ENCODE measurements at regions not wholly inside any gene's neighbourhood (a gene's known extent, or its start where the extent isn't known, plus 50 kb on each side); places are given as distances from the start of the nearest gene placed in this dataset.

DNA sequence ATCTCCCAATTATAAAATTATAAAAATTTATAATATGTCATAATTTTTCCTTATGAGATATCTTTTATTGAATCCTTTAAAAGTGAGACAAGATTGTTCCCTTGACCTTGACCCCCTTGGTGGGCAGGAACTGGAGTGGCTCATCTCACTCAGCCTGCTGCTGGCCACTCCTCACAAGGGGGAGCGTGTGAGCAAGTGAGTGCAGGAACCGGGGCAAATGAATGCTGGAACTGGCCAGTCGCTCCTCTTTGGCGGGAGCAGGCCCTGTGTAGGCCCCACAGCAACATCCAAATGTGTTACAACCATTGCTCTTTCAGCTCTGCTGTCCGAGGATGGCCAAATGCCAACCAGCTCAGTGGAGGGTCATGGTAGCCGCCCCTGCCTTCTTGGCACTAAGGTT, 178.8 kb downstream of the ETNK1 start:
- no peak overlapping the region for H2AFZ ChIP-seq (ENCODE audit: low read length)
- no peak overlapping the region for H3K4me3 ChIP-seq (ENCODE audit: low read depth, low read length, poor library complexity, severe bottlenecking)
- intact Hi-C loops (cut with micrococcal nuclease; ENCODE audit: unreplicated experiment), result no loop called here
- CTCF ChIA-PET (ENCODE audit: unreplicated experiment), result no interaction called here
- no peaks in the 10 kb centered on the region for H3K4me1 ChIP-seq (ENCODE audit: insufficient read depth, low read length, poor library complexity, severe bottlenecking)
- H3K27ac ChIP-seq (ENCODE audit: low read depth, low read length, poor library complexity, severe bottlenecking), result no peak overlapping the region
- no peaks in the 10 kb centered on the region for H4K20me1 ChIP-seq (ENCODE audit: insufficient read depth, low read length)
- H3K4me2 ChIP-seq (ENCODE audit: low read length), result no peak overlapping the region
- no peaks in the 10 kb centered on the region for H3K9me2 ChIP-seq (ENCODE audit: insufficient read depth, low read length)
- H3K36me3 ChIP-seq (ENCODE audit: insufficient read depth, low read length), result no peaks in the 10 kb centered on the region
- no TSS peak for BruUV-seq (replicated peaks)
- no peaks in the 10 kb centered on the region for H3K79me2 ChIP-seq (ENCODE audit: insufficient read depth, low read depth, low read length)
- no peaks in the 10 kb centered on the region for H3K9me3 ChIP-seq (ENCODE audit: low read length)
- TF ChIP-seq, protein P1, sequence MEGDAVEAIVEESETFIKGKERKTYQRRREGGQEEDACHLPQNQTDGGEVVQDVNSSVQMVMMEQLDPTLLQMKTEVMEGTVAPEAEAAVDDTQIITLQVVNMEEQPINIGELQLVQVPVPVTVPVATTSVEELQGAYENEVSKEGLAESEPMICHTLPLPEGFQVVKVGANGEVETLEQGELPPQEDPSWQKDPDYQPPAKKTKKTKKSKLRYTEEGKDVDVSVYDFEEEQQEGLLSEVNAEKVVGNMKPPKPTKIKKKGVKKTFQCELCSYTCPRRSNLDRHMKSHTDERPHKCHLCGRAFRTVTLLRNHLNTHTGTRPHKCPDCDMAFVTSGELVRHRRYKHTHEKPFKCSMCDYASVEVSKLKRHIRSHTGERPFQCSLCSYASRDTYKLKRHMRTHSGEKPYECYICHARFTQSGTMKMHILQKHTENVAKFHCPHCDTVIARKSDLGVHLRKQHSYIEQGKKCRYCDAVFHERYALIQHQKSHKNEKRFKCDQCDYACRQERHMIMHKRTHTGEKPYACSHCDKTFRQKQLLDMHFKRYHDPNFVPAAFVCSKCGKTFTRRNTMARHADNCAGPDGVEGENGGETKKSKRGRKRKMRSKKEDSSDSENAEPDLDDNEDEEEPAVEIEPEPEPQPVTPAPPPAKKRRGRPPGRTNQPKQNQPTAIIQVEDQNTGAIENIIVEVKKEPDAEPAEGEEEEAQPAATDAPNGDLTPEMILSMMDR (conservative IDR thresholded peaks at IDR 0.05; ENCODE audit: low read length), result no peak
- no peak for TF ChIP-seq EZH2phosphoT487 (IDR thresholded peaks at IDR 0.05; ENCODE audit: borderline replicate concordance, low read depth, low read length)
- POLR2A ChIA-PET, result no interaction called here
- DNase-seq (ENCODE audit: low spot score), result no peak

DNA sequence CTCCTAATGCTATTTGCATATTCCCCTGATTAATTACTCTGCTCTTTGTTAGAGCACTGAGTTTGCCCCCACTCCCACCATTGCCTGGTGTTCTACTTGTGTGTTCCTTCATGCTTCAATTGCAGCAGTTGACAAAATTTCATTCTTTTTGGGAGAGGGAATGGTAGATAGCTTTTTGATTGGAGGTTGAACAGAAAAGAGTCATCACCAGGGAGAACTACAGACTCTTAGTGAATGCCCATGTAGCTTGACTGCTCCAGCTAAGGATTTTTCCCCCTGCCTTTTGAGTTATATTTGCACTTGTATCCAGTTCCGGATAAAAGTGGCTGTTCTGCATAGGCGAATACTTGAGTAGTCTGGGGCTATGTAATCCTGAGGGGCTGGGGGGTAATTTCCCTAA, 183.9 kb downstream of the ETNK1 start:
- no peaks in the 10 kb centered on the region for H3K36me3 ChIP-seq (ENCODE audit: insufficient read depth, low read length)
- no peak overlapping the region for H3K4me2 ChIP-seq (ENCODE audit: low read length)
- H4K20me1 ChIP-seq (ENCODE audit: insufficient read depth, low read length), result no peaks in the 10 kb centered on the region
- H3K4me3 ChIP-seq (ENCODE audit: low read depth, low read length, poor library complexity, severe bottlenecking), result no peak overlapping the region
- BruUV-seq (replicated peaks), result no TSS peak
- H3K79me2 ChIP-seq (ENCODE audit: insufficient read depth, low read depth, low read length), result no peaks in the 10 kb centered on the region
- H2AFZ ChIP-seq (ENCODE audit: low read length), result no peak overlapping the region
- CTCF ChIA-PET (ENCODE audit: unreplicated experiment), result no interaction called here
- H3K9me2 ChIP-seq (ENCODE audit: insufficient read depth, low read length), result no peaks in the 10 kb centered on the region
- POLR2A ChIA-PET, result no interaction called here
- TF ChIP-seq, protein P1 (conservative IDR thresholded peaks at IDR 0.05; ENCODE audit: low read length), result no peak
- no peak for TF ChIP-seq EZH2phosphoT487 (IDR thresholded peaks at IDR 0.05; ENCODE audit: borderline replicate concordance, low read depth, low read length)
- H3K4me1 ChIP-seq (ENCODE audit: insufficient read depth, low read length, poor library complexity, severe bottlenecking), result no peaks in the 10 kb centered on the region
- no peak for DNase-seq (ENCODE audit: low spot score)
- H3K9me3 ChIP-seq (ENCODE audit: low read length), result no peaks in the 10 kb centered on the region
- H3K27ac ChIP-seq (ENCODE audit: low read depth, low read length, poor library complexity, severe bottlenecking), result no peak overlapping the region
- intact Hi-C loops (cut with micrococcal nuclease; ENCODE audit: unreplicated experiment), result no loop called here

DNA sequence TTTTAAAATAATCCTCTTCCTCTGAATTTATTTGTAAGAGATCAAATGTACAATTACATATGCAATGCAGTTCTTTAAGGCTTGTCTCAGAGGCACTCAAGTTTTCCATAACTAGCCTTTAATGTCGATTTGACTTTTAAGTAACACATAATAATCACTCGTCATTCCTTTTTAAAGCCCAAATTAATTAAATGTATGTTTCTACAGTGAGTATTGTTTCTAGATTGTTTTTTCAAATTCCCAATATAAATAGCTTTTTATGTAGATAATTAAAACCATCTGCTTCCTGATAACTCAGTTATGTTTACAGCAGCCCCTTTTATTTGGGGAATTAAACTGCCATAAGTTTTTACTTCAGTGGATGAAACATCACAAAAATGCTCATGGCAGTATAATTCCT, 185.1 kb downstream of the ETNK1 start:
- ChIA-PET POLR2A (interaction anchor here (0.6 to 1.1 kb wide), 5 partner anchors 13 to 1538 kb away, joined by 3 to 6 read pairs (median 3); no protein-coding TSS in a partner anchor), CTCF (ENCODE audit: unreplicated experiment) (no interaction called here)
- no peak for TF ChIP-seq EZH2phosphoT487 (IDR thresholded peaks at IDR 0.05; ENCODE audit: borderline replicate concordance, low read depth, low read length)
- TF ChIP-seq, protein P1 (conservative IDR thresholded peaks at IDR 0.05; ENCODE audit: low read length), result no peak
- DNase-seq (ENCODE audit: low spot score), result no peak
- H3K4me3 ChIP-seq (ENCODE audit: low read depth, low read length, poor library complexity, severe bottlenecking), result no peak overlapping the region
- H3K27ac ChIP-seq (ENCODE audit: low read depth, low read length, poor library complexity, severe bottlenecking), result no peak overlapping the region
- H3K9me3 ChIP-seq (ENCODE audit: low read length), result no peaks in the 10 kb centered on the region
- no TSS peak for BruUV-seq (replicated peaks)
- no peak overlapping the region for H3K4me2 ChIP-seq (ENCODE audit: low read length)
- no peaks in the 10 kb centered on the region for H3K9me2 ChIP-seq (ENCODE audit: insufficient read depth, low read length)
- no peaks in the 10 kb centered on the region for H3K79me2 ChIP-seq (ENCODE audit: insufficient read depth, low read depth, low read length)
- H3K36me3 ChIP-seq (ENCODE audit: insufficient read depth, low read length), result no peaks in the 10 kb centered on the region
- H3K4me1 ChIP-seq (ENCODE audit: insufficient read depth, low read length, poor library complexity, severe bottlenecking), result no peaks in the 10 kb centered on the region
- H4K20me1 ChIP-seq (ENCODE audit: insufficient read depth, low read length), result no peaks in the 10 kb centered on the region
- intact Hi-C loops (cut with micrococcal nuclease; ENCODE audit: unreplicated experiment), result no loop called here
- no peak overlapping the region for H2AFZ ChIP-seq (ENCODE audit: low read length)
